ENCODE measurements at regions not wholly inside any gene's neighbourhood (a gene's known extent, or its start where the extent isn't known, plus 50 kb on each side); places are given as distances from the start of the nearest gene placed in this dataset.
A peak's percentile ranks its signal among the peaks of the same experiment; 100 is the strongest.

- no peaks in the 10 kb centered on the region for H4K20me1 ChIP-seq (ENCODE audit: insufficient read depth)
- H3K79me2 ChIP-seq (ENCODE audit: insufficient read depth, low read depth) = no peaks in the 10 kb centered on the region
- peak overlapping the region; percentile 80 for H3K4me2 ChIP-seq
- H3K36me3 ChIP-seq (ENCODE audit: insufficient read depth) = no peaks in the 10 kb centered on the region
- H3K27ac ChIP-seq = no peak overlapping the region
- H2AFZ ChIP-seq (ENCODE audit: low read depth) = peak overlapping the region; percentile 9; the same call in 1 of the 2 replicates
- H3K4me1 ChIP-seq (ENCODE audit: low read depth, poor library complexity, severe bottlenecking) = peaks cover 27% of the 10 kb centered on the region
- TF ChIP-seq, protein P1, sequence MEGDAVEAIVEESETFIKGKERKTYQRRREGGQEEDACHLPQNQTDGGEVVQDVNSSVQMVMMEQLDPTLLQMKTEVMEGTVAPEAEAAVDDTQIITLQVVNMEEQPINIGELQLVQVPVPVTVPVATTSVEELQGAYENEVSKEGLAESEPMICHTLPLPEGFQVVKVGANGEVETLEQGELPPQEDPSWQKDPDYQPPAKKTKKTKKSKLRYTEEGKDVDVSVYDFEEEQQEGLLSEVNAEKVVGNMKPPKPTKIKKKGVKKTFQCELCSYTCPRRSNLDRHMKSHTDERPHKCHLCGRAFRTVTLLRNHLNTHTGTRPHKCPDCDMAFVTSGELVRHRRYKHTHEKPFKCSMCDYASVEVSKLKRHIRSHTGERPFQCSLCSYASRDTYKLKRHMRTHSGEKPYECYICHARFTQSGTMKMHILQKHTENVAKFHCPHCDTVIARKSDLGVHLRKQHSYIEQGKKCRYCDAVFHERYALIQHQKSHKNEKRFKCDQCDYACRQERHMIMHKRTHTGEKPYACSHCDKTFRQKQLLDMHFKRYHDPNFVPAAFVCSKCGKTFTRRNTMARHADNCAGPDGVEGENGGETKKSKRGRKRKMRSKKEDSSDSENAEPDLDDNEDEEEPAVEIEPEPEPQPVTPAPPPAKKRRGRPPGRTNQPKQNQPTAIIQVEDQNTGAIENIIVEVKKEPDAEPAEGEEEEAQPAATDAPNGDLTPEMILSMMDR (conservative IDR thresholded peaks at IDR 0.05; ENCODE audit: low read depth, low read length) = no peak
- H3K4me3 ChIP-seq (IDR thresholded peaks at IDR 0.05; ENCODE audit: insufficient read depth, low read depth, low read length) = no peak overlapping the region
- H3K9ac ChIP-seq = no peak overlapping the region; the same call in 1 of the 2 replicates
- peaks cover 20% of the 10 kb centered on the region for H3K27me3 ChIP-seq (ENCODE audit: insufficient read depth, low read depth)
Measured at GRCh38 chr14:76961631-76962302, 66.7 kb downstream of the IRF2BPL start.

- H3K9ac ChIP-seq = no peak overlapping the region
- H4K20me1 ChIP-seq (ENCODE audit: insufficient read depth) = no peaks in the 10 kb centered on the region
- H3K4me3 ChIP-seq (IDR thresholded peaks at IDR 0.05; ENCODE audit: insufficient read depth, low read depth, low read length) = no peak overlapping the region
- no peak overlapping the region for H3K27ac ChIP-seq
- no peaks in the 10 kb centered on the region for H3K79me2 ChIP-seq (ENCODE audit: insufficient read depth, low read depth)
- TF ChIP-seq, protein P1 (conservative IDR thresholded peaks at IDR 0.05; ENCODE audit: low read depth, low read length) = no peak
- peaks cover 47% of the 10 kb centered on the region for H3K4me1 ChIP-seq (ENCODE audit: low read depth, poor library complexity, severe bottlenecking)
- H3K36me3 ChIP-seq (ENCODE audit: insufficient read depth) = no peaks in the 10 kb centered on the region
- no peak overlapping the region for H3K4me2 ChIP-seq
- H2AFZ ChIP-seq (ENCODE audit: low read depth) = no peak overlapping the region
- H3K27me3 ChIP-seq (ENCODE audit: insufficient read depth, low read depth) = peaks cover 17% of the 10 kb centered on the region
Measured at GRCh38 chr14:76958980-76959710, 69.4 kb downstream of the IRF2BPL start.

GRCh38 chr14:76958020-76958979 is 70.2 kb downstream of the IRF2BPL start:
- no peaks in the 10 kb centered on the region for H4K20me1 ChIP-seq (ENCODE audit: insufficient read depth)
- H3K27ac ChIP-seq = no peak overlapping the region
- H3K4me1 ChIP-seq (ENCODE audit: low read depth, poor library complexity, severe bottlenecking) = peaks cover 56% of the 10 kb centered on the region
- H3K4me3 ChIP-seq (IDR thresholded peaks at IDR 0.05; ENCODE audit: insufficient read depth, low read depth, low read length) = no peak overlapping the region
- H3K27me3 ChIP-seq (ENCODE audit: insufficient read depth, low read depth) = peaks cover 8% of the 10 kb centered on the region
- TF ChIP-seq, protein P1 (conservative IDR thresholded peaks at IDR 0.05; ENCODE audit: low read depth, low read length) = no peak
- H3K79me2 ChIP-seq (ENCODE audit: insufficient read depth, low read depth) = no peaks in the 10 kb centered on the region
- no peak overlapping the region for H3K9ac ChIP-seq
- no peak overlapping the region for H2AFZ ChIP-seq (ENCODE audit: low read depth)
- H3K36me3 ChIP-seq (ENCODE audit: insufficient read depth) = no peaks in the 10 kb centered on the region
- H3K4me2 ChIP-seq = no peak overlapping the region

DNA sequence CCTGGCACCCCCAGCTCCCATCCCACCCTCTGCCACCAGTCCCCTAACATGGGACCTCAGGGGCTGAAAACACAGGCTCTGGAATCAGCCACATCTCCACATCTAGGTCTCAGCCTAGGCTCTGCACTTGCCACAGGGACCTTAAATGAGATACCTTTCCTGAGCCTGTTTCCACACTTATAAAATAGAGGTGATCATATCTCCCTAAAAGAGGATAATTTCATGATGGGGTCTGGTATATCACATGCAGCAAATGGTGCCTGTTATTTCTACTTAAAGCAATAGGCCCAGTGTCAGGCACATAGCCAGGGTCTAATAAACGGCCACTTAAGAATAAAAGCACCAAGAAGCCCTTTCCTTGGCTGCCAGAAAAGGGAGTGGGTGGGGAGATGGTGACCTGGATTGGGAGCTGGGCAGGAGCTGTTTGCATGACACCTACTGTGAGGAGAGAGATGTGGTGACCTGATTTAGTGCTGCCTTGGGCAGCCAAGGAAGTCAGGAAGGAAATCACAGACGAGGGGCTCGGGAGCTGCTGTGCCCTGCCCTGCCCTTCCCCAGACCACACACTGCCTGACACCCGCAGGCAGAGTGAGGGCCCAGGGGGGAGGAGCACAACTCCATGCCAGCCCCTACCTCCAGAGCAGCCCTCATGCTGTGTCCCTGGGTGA is 71.2 kb downstream of the IRF2BPL start:
- Histone ChIP-seq H3K36me3 (ENCODE audit: insufficient read depth) (no peaks in the 10 kb centered on the region), H4K20me1 (ENCODE audit: insufficient read depth) (no peaks in the 10 kb centered on the region), H3K4me2 (peak overlapping the region; percentile 77; the same call in 1 of the 2 replicates), H3K9ac (peak overlapping the region; percentile 80; the same call in 1 of the 2 replicates), H2AFZ (ENCODE audit: low read depth) (no peak overlapping the region), H3K4me1 (ENCODE audit: low read depth, poor library complexity, severe bottlenecking) (peaks cover 56% of the 10 kb centered on the region), H3K27ac (peak overlapping the region; percentile 86), H3K27me3 (ENCODE audit: insufficient read depth, low read depth) (peaks cover under 1% of the 10 kb centered on the region; the same call in 1 of the 2 replicates), H3K79me2 (ENCODE audit: insufficient read depth, low read depth) (no peaks in the 10 kb centered on the region), H3K4me3 (IDR thresholded peaks at IDR 0.05; ENCODE audit: insufficient read depth, low read depth, low read length) (no peak overlapping the region)
- TF ChIP-seq, protein P1 (conservative IDR thresholded peaks at IDR 0.05; ENCODE audit: low read depth, low read length) = no peak
